Activated CD8-positive, alpha-beta memory T cell treated with anti-CD3 and anti-CD28 coated beads, Interleukin-2, amount 50 U/mL, for 48 hours (primary cell): ENCODE measurements at regions not wholly inside any gene's neighbourhood (a gene's known extent, or its start where the extent isn't known, plus 50 kb on each side); places are given as distances from the start of the nearest gene placed in this dataset.
A peak's percentile ranks its signal among the peaks of the same experiment; 100 is the strongest.
"Not testable (repeated sequence)": the region's sequence is repeated elsewhere in the genome, so short reads cannot be mapped to it uniquely, and the experiment has no call there.

ENCODE experiments used
- DNase-seq: peaks from one replicate; pipeline ENCODE4 v3.0.0-alpha.2; 2020

- DNase-seq: not testable (repeated sequence)
Observed at GRCh38 chr19:34620134-34620533, 56.8 kb downstream of the SCGB2B2 start.

GRCh38 chr19:34618410-34618809 lies 58.5 kb downstream of the SCGB2B2 start:
- no peak for DNase-seq

- not testable (repeated sequence) for DNase-seq
Observed at GRCh38 chr19:34617996-34618395, 59.0 kb downstream of the SCGB2B2 start.

- no peak for DNase-seq
Observed at GRCh38 chr19:34603003-34603402, 74.0 kb downstream of the SCGB2B2 start.

GRCh38 chr19:34601071-34601470 lies 75.9 kb downstream of the SCGB2B2 start:
- no peak for DNase-seq

GRCh38 chr19:34600366-34600765 lies 76.6 kb downstream of the SCGB2B2 start:
- DNase-seq: no peak

- DNase-seq: no peak
Observed at GRCh38 chr19:34598217-34599155, 78.5 kb downstream of the SCGB2B2 start.

GRCh38 chr19:34597596-34597995 lies 79.4 kb downstream of the SCGB2B2 start:
- no peak for DNase-seq

- no peak for DNase-seq
Observed at GRCh38 chr19:34596989-34597388, 80.0 kb downstream of the SCGB2B2 start.

- no peak for DNase-seq
Observed at GRCh38 chr19:34596115-34596514, 80.8 kb downstream of the SCGB2B2 start.

GRCh38 chr19:34595683-34596082 lies 81.3 kb downstream of the SCGB2B2 start:
- no peak for DNase-seq

- no peak for DNase-seq
Observed at GRCh38 chr19:34590228-34590627, 86.7 kb downstream of the SCGB2B2 start.

GRCh38 chr19:34589730-34590129 lies 87.2 kb downstream of the SCGB2B2 start:
- no peak for DNase-seq

- no peak for DNase-seq
Observed at GRCh38 chr19:34588846-34589245, 88.1 kb downstream of the SCGB2B2 start.

GRCh38 chr19:34588249-34588648 lies 88.7 kb downstream of the SCGB2B2 start:
- no peak for DNase-seq

- DNase-seq: no peak
Observed at GRCh38 chr19:34580408-34580807, 96.6 kb downstream of the SCGB2B2 start.

GRCh38 chr19:34580055-34580336 lies 97.0 kb downstream of the SCGB2B2 start:
- DNase-seq: no peak

- DNase-seq: no peak
Observed at GRCh38 chr19:34579281-34580054, 97.5 kb downstream of the SCGB2B2 start.

- no peak for DNase-seq
Observed at GRCh38 chr19:34578751-34579150, 97.2 kb downstream of the WTIP start.

- DNase-seq: no peak
Observed at GRCh38 chr19:34578173-34578572, 96.6 kb downstream of the WTIP start.

GRCh38 chr19:34577531-34578101 lies 96.1 kb downstream of the WTIP start:
- DNase-seq: peak; percentile 46

- DNase-seq: no peak
Observed at GRCh38 chr19:34577056-34577455, 95.5 kb downstream of the WTIP start.

GRCh38 chr19:34576292-34576691 lies 94.7 kb downstream of the WTIP start:
- DNase-seq: no peak

GRCh38 chr19:34575206-34575605 lies 93.6 kb downstream of the WTIP start:
- DNase-seq: no peak
